ENCODE measurements at regions not wholly inside any gene's neighbourhood (a gene's known extent, or its start where the extent isn't known, plus 50 kb on each side); places are given as distances from the start of the nearest gene placed in this dataset.
A peak's percentile ranks its signal among the peaks of the same experiment; 100 is the strongest.

- Histone ChIP-seq H3K9ac (ENCODE audit: low read depth, low read length) (no peak overlapping the region), H4K20me1 (ENCODE audit: insufficient read depth, low read length) (no peaks in the 10 kb centered on the region), H3K4me2 (ENCODE audit: insufficient read depth, low read length) (no peak overlapping the region), H3K79me2 (ENCODE audit: insufficient read depth, low read length) (no peaks in the 10 kb centered on the region), H3K4me3 (ENCODE audit: low read depth in 1 of 2, low read length in 2 of 2) (no peak overlapping the region), H3K27ac (ENCODE audit: low read length) (no peak overlapping the region), H2AFZ (ENCODE audit: low read depth, low read length) (no peak overlapping the region), H3K36me3 (ENCODE audit: insufficient read depth, low read length) (no peaks in the 10 kb centered on the region), H3K9me3 (ENCODE audit: insufficient read depth, low read length, severe bottlenecking) (no peaks in the 10 kb centered on the region), H3K27me3 (ENCODE audit: insufficient read depth, low read length, poor library complexity) (no peaks in the 10 kb centered on the region), H3K4me1 (ENCODE audit: insufficient read depth, low read length) (no peaks in the 10 kb centered on the region)
- DNase-seq (peak; percentile 53), ATAC-seq (ENCODE audit: insufficient read depth, low read depth) (no peak)
- TF ChIP-seq EZH2 (IDR thresholded peaks at IDR 0.05; ENCODE audit: borderline replicate concordance, low read depth, low read length, severe bottlenecking) (no peak), CTCF (IDR thresholded peaks at IDR 0.05; ENCODE audit: borderline replicate concordance, extremely low read depth, low read length, poor library complexity, severe bottlenecking) (peak; percentile 82)
These were observed 96.3 kb upstream of the TMPRSS15 start for GRCh38 chr21:18499761-18500376.

DNA sequence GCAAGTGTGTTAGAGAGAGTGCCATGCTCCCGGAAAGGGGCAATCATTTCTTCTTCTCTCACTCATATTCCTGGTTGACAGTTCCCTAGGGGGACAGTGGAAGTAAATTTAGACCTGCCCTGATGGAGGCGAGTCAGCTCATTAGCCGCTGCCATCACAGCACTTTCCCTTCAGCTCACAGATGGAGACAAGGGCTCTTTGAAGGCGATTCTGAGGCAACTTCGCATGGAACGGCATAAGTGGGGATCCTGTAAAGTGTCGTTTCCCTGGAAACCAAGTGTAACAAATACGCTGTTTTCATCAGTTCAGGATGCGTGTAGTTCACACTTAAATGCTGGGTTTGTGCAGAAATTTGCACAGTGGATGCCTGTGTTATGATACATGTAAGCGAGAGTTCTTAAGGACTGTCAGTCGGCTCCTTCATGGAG, 114.5 kb upstream of the TMPRSS15 start:
- ATAC-seq (ENCODE audit: insufficient read depth, low read depth) (no peak), DNase-seq (no peak)
- no peak overlapping the region for H3K9ac ChIP-seq (ENCODE audit: low read depth, low read length)
- no peak overlapping the region for H3K27ac ChIP-seq (ENCODE audit: low read length)
- no peak overlapping the region for H3K4me3 ChIP-seq (ENCODE audit: low read depth in 1 of 2, low read length in 2 of 2)
- no peaks in the 10 kb centered on the region for H3K4me1 ChIP-seq (ENCODE audit: insufficient read depth, low read length)
- no peaks in the 10 kb centered on the region for H3K79me2 ChIP-seq (ENCODE audit: insufficient read depth, low read length)
- no peaks in the 10 kb centered on the region for H4K20me1 ChIP-seq (ENCODE audit: insufficient read depth, low read length)
- no peaks in the 10 kb centered on the region for H3K27me3 ChIP-seq (ENCODE audit: insufficient read depth, low read length, poor library complexity)
- H3K36me3 ChIP-seq (ENCODE audit: insufficient read depth, low read length): no peaks in the 10 kb centered on the region
- H3K9me3 ChIP-seq (ENCODE audit: insufficient read depth, low read length, severe bottlenecking): no peaks in the 10 kb centered on the region
- H2AFZ ChIP-seq (ENCODE audit: low read depth, low read length): no peak overlapping the region
- H3K4me2 ChIP-seq (ENCODE audit: insufficient read depth, low read length): no peak overlapping the region
- TF ChIP-seq EZH2 (IDR thresholded peaks at IDR 0.05; ENCODE audit: borderline replicate concordance, low read depth, low read length, severe bottlenecking) (no peak), CTCF (IDR thresholded peaks at IDR 0.05; ENCODE audit: borderline replicate concordance, extremely low read depth, low read length, poor library complexity, severe bottlenecking) (no peak)

GRCh38 chr21:18521204-18521603, 117.6 kb upstream of the TMPRSS15 start:
- Histone ChIP-seq H2AFZ (ENCODE audit: low read depth, low read length) (no peak overlapping the region), H3K4me1 (ENCODE audit: insufficient read depth, low read length) (no peaks in the 10 kb centered on the region), H3K4me3 (ENCODE audit: low read depth in 1 of 2, low read length in 2 of 2) (no peak overlapping the region), H3K36me3 (ENCODE audit: insufficient read depth, low read length) (no peaks in the 10 kb centered on the region), H3K9ac (ENCODE audit: low read depth, low read length) (no peak overlapping the region), H3K4me2 (ENCODE audit: insufficient read depth, low read length) (no peak overlapping the region), H3K27me3 (ENCODE audit: insufficient read depth, low read length, poor library complexity) (no peaks in the 10 kb centered on the region), H3K9me3 (ENCODE audit: insufficient read depth, low read length, severe bottlenecking) (no peaks in the 10 kb centered on the region), H3K27ac (ENCODE audit: low read length) (no peak overlapping the region), H4K20me1 (ENCODE audit: insufficient read depth, low read length) (no peaks in the 10 kb centered on the region), H3K79me2 (ENCODE audit: insufficient read depth, low read length) (no peaks in the 10 kb centered on the region)
- TF ChIP-seq EZH2 (IDR thresholded peaks at IDR 0.05; ENCODE audit: borderline replicate concordance, low read depth, low read length, severe bottlenecking): no peak
- no peak for TF ChIP-seq CTCF (IDR thresholded peaks at IDR 0.05; ENCODE audit: borderline replicate concordance, extremely low read depth, low read length, poor library complexity, severe bottlenecking)
- no peak for DNase-seq
- no peak for ATAC-seq (ENCODE audit: insufficient read depth, low read depth)

All from DND-41 (cell line).